Cardiac muscle cell (in vitro differentiated cells and primary cell): ENCODE measurements at regions not wholly inside any gene's neighbourhood (a gene's known extent, or its start where the extent isn't known, plus 50 kb on each side); places are given as distances from the start of the nearest gene placed in this dataset.

ENCODE experiments used
- DNase-seq, 2 donors: peaks; one replicate each; pipeline versions ENCODE4 v3.0.0 to v3.0.0-alpha.2; 2010 to 2017; ENCODE audit warnings: low read depth in 1 of 2, low spot score in 1 of 2
- H3K27ac ChIP-seq: fragments of 200-600 bp; sonication (generic); 2 replicates; pipeline ENCODE4 v1.5.1; 2016
- H3K27me3 ChIP-seq: fragments of 200-600 bp; sonication (generic); 2 replicates; pipeline ENCODE4 v1.6.0; 2016; ENCODE audit warnings: control low read depth
- H3K36me3 ChIP-seq: fragments of 200-600 bp; sonication (generic); 2 replicates; pipeline ENCODE4 v1.5.1; 2016; ENCODE audit warnings: control low read depth
- H3K4me1 ChIP-seq: fragments of 200-600 bp; sonication (generic); 2 replicates; pipeline ENCODE4 v1.8.1; 2017; ENCODE audit warnings: low read depth, mild to moderate bottlenecking, mixed run types
- H3K4me3 ChIP-seq: fragments of 200-600 bp; sonication (generic); 2 replicates; pipeline ENCODE4 v1.5.1; 2016; ENCODE audit warnings: mild to moderate bottlenecking
- H3K9me3 ChIP-seq: fragments of 200-600 bp; sonication (generic); 2 replicates; pipeline ENCODE4 v1.5.1; 2017; ENCODE audit warnings: low read depth, mild to moderate bottlenecking, control low read depth
- TF ChIP-seq, protein P1 (sequence below): IDR thresholded peaks from 2 replicates; pipeline ENCODE4 v1.5.1; 2012; ENCODE audit warnings: low read depth, mild to moderate bottlenecking, low read length

DNA sequence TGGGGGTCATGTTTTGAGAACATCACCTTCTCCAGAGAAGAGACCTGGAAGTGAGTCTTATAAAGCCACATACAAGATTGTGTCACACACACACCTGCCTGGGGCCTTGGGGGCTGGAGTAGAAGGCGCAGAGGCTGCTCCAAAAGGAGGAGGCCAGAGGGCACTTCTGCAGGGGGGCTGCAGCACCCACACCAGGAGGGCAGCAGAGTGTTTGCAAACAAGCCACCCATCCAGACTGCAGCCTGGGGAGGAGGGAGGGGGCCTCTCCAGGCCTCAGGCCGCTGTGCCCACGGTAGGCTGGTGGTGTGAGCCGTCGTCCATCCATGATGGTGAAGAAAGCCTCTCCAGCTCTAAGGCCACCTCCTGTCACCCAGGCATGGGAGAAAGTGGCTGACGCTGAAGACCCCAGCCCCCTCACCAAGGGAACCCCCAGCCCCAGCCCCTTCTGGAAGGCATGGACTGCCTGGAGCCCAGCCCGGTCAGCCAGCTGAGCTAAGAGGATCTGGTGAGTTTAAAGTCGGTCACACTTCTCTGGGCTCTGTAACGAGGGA lies 77.5 kb downstream of the FOXL3 start:
- H3K36me3 ChIP-seq, result no peaks in the 10 kb centered on the region
- H3K27me3 ChIP-seq, result peaks cover 1% of the 10 kb centered on the region
- no peak for DNase-seq
- H3K4me1 ChIP-seq, result no peaks in the 10 kb centered on the region
- TF ChIP-seq, protein P1, sequence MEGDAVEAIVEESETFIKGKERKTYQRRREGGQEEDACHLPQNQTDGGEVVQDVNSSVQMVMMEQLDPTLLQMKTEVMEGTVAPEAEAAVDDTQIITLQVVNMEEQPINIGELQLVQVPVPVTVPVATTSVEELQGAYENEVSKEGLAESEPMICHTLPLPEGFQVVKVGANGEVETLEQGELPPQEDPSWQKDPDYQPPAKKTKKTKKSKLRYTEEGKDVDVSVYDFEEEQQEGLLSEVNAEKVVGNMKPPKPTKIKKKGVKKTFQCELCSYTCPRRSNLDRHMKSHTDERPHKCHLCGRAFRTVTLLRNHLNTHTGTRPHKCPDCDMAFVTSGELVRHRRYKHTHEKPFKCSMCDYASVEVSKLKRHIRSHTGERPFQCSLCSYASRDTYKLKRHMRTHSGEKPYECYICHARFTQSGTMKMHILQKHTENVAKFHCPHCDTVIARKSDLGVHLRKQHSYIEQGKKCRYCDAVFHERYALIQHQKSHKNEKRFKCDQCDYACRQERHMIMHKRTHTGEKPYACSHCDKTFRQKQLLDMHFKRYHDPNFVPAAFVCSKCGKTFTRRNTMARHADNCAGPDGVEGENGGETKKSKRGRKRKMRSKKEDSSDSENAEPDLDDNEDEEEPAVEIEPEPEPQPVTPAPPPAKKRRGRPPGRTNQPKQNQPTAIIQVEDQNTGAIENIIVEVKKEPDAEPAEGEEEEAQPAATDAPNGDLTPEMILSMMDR, result no peak
- no peak overlapping the region for H3K27ac ChIP-seq
- H3K9me3 ChIP-seq, result no peaks in the 10 kb centered on the region
- no peak overlapping the region for H3K4me3 ChIP-seq

DNA sequence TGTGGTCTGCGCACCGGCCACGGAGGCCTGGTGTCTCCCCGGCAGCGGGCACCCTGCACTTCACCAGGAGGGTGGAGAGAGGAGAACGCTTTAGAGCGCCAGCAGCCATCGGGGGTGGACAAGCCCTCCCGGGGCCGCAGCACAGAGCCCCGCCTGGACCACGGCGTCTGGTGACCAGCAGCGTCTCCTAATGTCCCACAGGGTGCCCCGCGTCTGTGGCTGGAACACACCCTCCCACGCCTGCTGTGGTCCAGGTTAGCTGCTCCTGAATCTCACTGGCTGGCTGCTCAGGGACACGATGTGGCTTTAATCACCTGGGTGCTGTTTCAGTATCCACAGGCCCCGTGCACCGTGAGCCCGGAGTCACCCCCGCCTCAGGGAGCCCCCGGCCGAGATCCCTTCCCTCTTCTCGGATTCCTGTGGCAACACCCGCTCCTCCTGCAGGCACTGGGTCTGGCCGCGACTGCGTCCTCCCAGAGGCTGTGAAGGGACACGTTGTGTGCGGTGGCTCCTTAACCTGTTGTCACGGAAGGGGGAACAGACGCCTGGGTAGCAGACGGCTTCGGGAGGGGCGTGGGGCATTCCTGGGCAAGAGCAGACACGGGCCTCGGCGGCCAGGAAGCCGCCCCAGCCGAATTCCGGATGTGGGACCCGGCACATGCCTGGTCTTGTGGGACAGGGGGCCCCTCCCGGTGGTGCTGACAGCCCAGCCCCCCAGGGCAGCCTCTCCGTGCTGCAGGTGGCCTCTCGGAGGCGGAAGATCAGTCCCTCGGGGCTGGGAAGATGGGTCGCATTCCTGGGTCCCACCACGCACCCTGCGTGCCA lies 78.9 kb downstream of the FOXL3 start:
- no peaks in the 10 kb centered on the region for H3K27me3 ChIP-seq
- no peaks in the 10 kb centered on the region for H3K4me1 ChIP-seq
- H3K36me3 ChIP-seq, result no peaks in the 10 kb centered on the region
- no peak overlapping the region for H3K4me3 ChIP-seq
- H3K27ac ChIP-seq, result no peak overlapping the region
- H3K9me3 ChIP-seq, result no peaks in the 10 kb centered on the region
- DNase-seq, result no peak
- TF ChIP-seq, protein P1, result no peak

DNA sequence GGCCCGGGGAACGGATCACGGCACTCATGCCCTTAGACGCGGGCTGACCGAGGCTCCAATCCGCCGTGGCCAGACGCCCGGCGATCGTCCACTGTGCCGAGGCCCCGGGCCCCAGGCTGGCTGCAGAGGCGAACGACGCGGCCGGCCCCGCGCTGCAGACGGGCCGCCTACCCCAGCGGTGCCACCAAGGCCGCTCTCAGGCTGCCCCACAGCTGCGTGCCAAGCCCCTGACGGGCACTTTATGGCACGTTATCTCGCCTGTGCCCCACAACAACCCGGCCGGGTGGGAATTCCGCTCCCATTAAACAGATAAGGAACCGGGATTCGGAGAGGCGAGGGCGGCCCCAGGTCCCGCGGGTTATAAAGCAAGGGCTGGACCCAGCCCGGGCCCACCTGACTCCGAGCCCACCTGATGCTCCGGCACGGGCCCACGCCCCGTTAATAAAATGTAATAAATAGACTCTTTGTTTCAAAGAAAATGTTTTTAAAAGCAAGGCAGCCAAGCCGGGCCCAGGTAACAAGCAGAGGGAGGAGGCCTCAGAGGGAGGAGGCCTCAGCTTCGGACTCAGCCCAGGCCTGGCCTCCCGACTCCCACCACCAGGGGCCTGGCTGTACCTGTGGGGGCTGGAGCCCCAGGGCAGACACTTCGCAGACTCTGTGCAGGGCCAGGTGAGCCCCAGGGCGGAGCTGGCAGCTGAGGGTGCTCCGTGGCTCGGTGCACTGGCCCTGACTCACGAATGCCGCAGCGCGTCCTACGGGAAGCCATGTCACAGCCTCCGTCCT lies 79.7 kb downstream of the FOXL3 start:
- no peak overlapping the region for H3K27ac ChIP-seq
- no peaks in the 10 kb centered on the region for H3K4me1 ChIP-seq
- no peaks in the 10 kb centered on the region for H3K9me3 ChIP-seq
- TF ChIP-seq, protein P1, result no peak
- DNase-seq, result no peak
- H3K27me3 ChIP-seq, result no peaks in the 10 kb centered on the region
- no peaks in the 10 kb centered on the region for H3K36me3 ChIP-seq
- no peak overlapping the region for H3K4me3 ChIP-seq

DNA sequence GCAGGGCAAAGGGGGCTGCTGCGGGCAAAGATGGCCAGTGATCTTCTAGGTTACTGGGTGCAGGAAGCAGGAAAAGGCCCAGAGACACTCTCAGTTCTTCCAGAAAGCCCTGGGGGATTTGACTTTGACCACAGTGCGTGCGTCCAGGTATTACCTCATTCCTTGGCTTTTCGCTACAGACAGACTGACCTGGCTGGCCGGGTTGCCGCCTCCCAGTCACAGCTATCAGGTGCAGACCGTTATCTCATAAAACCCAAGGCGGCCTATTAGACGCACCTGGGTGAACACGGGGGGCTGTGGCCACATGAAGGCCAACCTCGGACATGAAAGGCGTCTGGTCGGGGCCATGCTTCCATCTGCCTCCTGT lies 80.3 kb downstream of the FOXL3 start:
- Histone ChIP-seq H3K36me3 (no peaks in the 10 kb centered on the region), H3K27me3 (no peaks in the 10 kb centered on the region), H3K4me1 (no peaks in the 10 kb centered on the region), H3K27ac (no peak overlapping the region), H3K9me3 (no peaks in the 10 kb centered on the region), H3K4me3 (no peak overlapping the region)
- TF ChIP-seq, protein P1, result no peak
- DNase-seq, result no peak

DNA sequence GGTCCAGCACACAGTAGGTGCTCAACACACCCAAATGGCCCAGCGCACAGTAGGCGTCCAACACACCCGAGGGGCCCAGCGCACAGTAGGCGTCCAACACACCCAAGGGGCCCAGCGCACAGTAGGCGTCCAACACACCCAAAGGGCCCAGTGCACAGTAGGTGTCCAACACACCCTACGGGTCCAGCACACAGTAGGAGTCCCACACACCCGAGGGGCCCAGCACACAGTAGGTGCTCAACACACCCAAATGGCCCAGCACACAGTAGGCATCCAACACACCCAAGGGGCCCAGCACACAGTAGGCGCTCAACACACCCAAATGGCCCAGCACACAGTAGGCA lies 80.8 kb downstream of the FOXL3 start:
- TF ChIP-seq, protein P1, result no peak
- no peak overlapping the region for H3K4me3 ChIP-seq
- H3K27ac ChIP-seq, result no peak overlapping the region
- DNase-seq, result no peak
- no peaks in the 10 kb centered on the region for H3K4me1 ChIP-seq
- H3K9me3 ChIP-seq, result no peaks in the 10 kb centered on the region
- no peaks in the 10 kb centered on the region for H3K36me3 ChIP-seq
- H3K27me3 ChIP-seq, result no peaks in the 10 kb centered on the region
